ENCODE measurements at regions not wholly inside any gene's neighbourhood (a gene's known extent, or its start where the extent isn't known, plus 50 kb on each side); places are given as distances from the start of the nearest gene placed in this dataset.

GRCh38 chr13:103164251-103164650, 98.0 kb upstream of the SLC10A2 start:
- Histone ChIP-seq H3K27ac (no peak overlapping the region), H3K36me3 (no peaks in the 10 kb centered on the region), H3K4me1 (no peaks in the 10 kb centered on the region), H3K4me3 (no peak overlapping the region), H3K9me3 (no peaks in the 10 kb centered on the region), H3K27me3 (no peaks in the 10 kb centered on the region)
- DNase-seq = no peak
- 93 to 94% methylated on average over 1 of the region's 1 CpG for WGBS, 2 donors
- TF ChIP-seq POLR2A (IDR thresholded peaks at IDR 0.05) (no peak), POLR2AphosphoS5 (IDR thresholded peaks at IDR 0.05) (no peak), EP300 (IDR thresholded peaks at IDR 0.05) (no peak), CTCF (IDR thresholded peaks at IDR 0.05) (no peak)
- intact Hi-C loops (cut with DNase I) = no loop called here

- TF ChIP-seq POLR2A (IDR thresholded peaks at IDR 0.05) (no peak), POLR2AphosphoS5 (IDR thresholded peaks at IDR 0.05) (no peak), EP300 (IDR thresholded peaks at IDR 0.05) (no peak), CTCF (IDR thresholded peaks at IDR 0.05) (no peak)
- H3K27me3 ChIP-seq = no peaks in the 10 kb centered on the region
- H3K9me3 ChIP-seq = no peaks in the 10 kb centered on the region
- WGBS, 2 donors = 46 to 67% methylated on average over 3 of the region's 3 CpGs
- H3K4me1 ChIP-seq = no peaks in the 10 kb centered on the region
- no peaks in the 10 kb centered on the region for H3K36me3 ChIP-seq
- DNase-seq = no peak
- H3K27ac ChIP-seq = no peak overlapping the region
- intact Hi-C loops (cut with DNase I) = no loop called here
- H3K4me3 ChIP-seq = no peak overlapping the region
Observed at GRCh38 chr13:103161476-103161875, 95.3 kb upstream of the SLC10A2 start.

- Histone ChIP-seq H3K36me3 (no peaks in the 10 kb centered on the region), H3K27ac (no peak overlapping the region), H3K4me1 (no peaks in the 10 kb centered on the region), H3K4me3 (no peak overlapping the region), H3K27me3 (no peaks in the 10 kb centered on the region), H3K9me3 (no peaks in the 10 kb centered on the region)
- WGBS, 2 donors = 48 to 54% methylated on average over 2 of the region's 2 CpGs
- intact Hi-C loops (cut with DNase I) = no loop called here
- no peak for TF ChIP-seq POLR2A (IDR thresholded peaks at IDR 0.05)
- no peak for TF ChIP-seq EP300 (IDR thresholded peaks at IDR 0.05)
- TF ChIP-seq POLR2AphosphoS5 (IDR thresholded peaks at IDR 0.05) = no peak
- no peak for TF ChIP-seq CTCF (IDR thresholded peaks at IDR 0.05)
- DNase-seq = no peak
Observed at GRCh38 chr13:103157434-103158145, 91.4 kb upstream of the SLC10A2 start.

- no peak for TF ChIP-seq EP300 (IDR thresholded peaks at IDR 0.05)
- TF ChIP-seq POLR2A (IDR thresholded peaks at IDR 0.05) = no peak
- no peak for DNase-seq
- Histone ChIP-seq H3K4me1 (no peaks in the 10 kb centered on the region), H3K4me3 (no peak overlapping the region), H3K9me3 (no peaks in the 10 kb centered on the region), H3K27ac (no peak overlapping the region), H3K27me3 (no peaks in the 10 kb centered on the region), H3K36me3 (no peaks in the 10 kb centered on the region)
- intact Hi-C loops (cut with DNase I) = no loop called here
- 51 to 60% methylated on average over 3 of the region's 3 CpGs for WGBS, 2 donors
Observed at GRCh38 chr13:103157016-103157415, 90.8 kb upstream of the SLC10A2 start.

GRCh38 chr13:103156346-103156998, 90.3 kb upstream of the SLC10A2 start:
- no peaks in the 10 kb centered on the region for H3K4me1 ChIP-seq
- DNase-seq = no peak

More at GRCh38 chr13:103156346-103156998, 90.3 kb upstream of the SLC10A2 start:
- Histone ChIP-seq H3K9me3 (no peaks in the 10 kb centered on the region), H3K27me3 (no peaks in the 10 kb centered on the region), H3K36me3 (no peaks in the 10 kb centered on the region), H3K27ac (no peak overlapping the region), H3K4me3 (no peak overlapping the region)
- TF ChIP-seq EP300 (IDR thresholded peaks at IDR 0.05) (no peak), CTCF (IDR thresholded peaks at IDR 0.05) (no peak), POLR2AphosphoS5 (IDR thresholded peaks at IDR 0.05) (no peak), POLR2A (IDR thresholded peaks at IDR 0.05) (no peak)
- WGBS, 2 donors = 68 to 72% methylated on average over 6 of the region's 6 CpGs
- intact Hi-C loops (cut with DNase I) = no loop called here
